ENCODE measurements at regions not wholly inside any gene's neighbourhood (a gene's known extent, or its start where the extent isn't known, plus 50 kb on each side); places are given as distances from the start of the nearest gene placed in this dataset.

GRCh38 chr17:72412650-72413076 is 291.8 kb downstream of the SOX9 start:
- Histone ChIP-seq H3K9me3 (no peaks in the 10 kb centered on the region), H3K36me3 (no peaks in the 10 kb centered on the region), H3K4me1 (ENCODE audit: insufficient read depth) (no peaks in the 10 kb centered on the region), H3K27ac (no peak overlapping the region), H3K27me3 (no peaks in the 10 kb centered on the region), H3K4me3 (no peak overlapping the region)
- no peak for DNase-seq
- WGBS, 3 donors, result 14 to 20% (median 15%) methylated on average over 5 of the region's 5 CpGs
- TF ChIP-seq, protein P1, sequence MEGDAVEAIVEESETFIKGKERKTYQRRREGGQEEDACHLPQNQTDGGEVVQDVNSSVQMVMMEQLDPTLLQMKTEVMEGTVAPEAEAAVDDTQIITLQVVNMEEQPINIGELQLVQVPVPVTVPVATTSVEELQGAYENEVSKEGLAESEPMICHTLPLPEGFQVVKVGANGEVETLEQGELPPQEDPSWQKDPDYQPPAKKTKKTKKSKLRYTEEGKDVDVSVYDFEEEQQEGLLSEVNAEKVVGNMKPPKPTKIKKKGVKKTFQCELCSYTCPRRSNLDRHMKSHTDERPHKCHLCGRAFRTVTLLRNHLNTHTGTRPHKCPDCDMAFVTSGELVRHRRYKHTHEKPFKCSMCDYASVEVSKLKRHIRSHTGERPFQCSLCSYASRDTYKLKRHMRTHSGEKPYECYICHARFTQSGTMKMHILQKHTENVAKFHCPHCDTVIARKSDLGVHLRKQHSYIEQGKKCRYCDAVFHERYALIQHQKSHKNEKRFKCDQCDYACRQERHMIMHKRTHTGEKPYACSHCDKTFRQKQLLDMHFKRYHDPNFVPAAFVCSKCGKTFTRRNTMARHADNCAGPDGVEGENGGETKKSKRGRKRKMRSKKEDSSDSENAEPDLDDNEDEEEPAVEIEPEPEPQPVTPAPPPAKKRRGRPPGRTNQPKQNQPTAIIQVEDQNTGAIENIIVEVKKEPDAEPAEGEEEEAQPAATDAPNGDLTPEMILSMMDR (IDR thresholded peaks at IDR 0.05), result no peak
- TF ChIP-seq EP300 (IDR thresholded peaks at IDR 0.05), result no peak
- TF ChIP-seq POLR2A (IDR thresholded peaks at IDR 0.05), result no peak
- intact Hi-C loops (cut with DNase I), result no loop called here

- H3K9me3 ChIP-seq, result no peaks in the 10 kb centered on the region
- no peak overlapping the region for H3K27ac ChIP-seq
- no peak for DNase-seq
- no peak overlapping the region for H3K4me3 ChIP-seq
- no peaks in the 10 kb centered on the region for H3K36me3 ChIP-seq
- intact Hi-C loops (cut with DNase I), result no loop called here
- H3K27me3 ChIP-seq, result no peaks in the 10 kb centered on the region
- TF ChIP-seq POLR2A (IDR thresholded peaks at IDR 0.05) (no peak), EP300 (IDR thresholded peaks at IDR 0.05) (no peak)
- TF ChIP-seq, protein P1 (IDR thresholded peaks at IDR 0.05), result no peak
- no peaks in the 10 kb centered on the region for H3K4me1 ChIP-seq (ENCODE audit: insufficient read depth)
- 77 to 81% (median 80%) methylated on average over 23 of the region's 23 CpGs for WGBS, 3 donors
These were observed 292.5 kb downstream of the SOX9 start for GRCh38 chr17:72413077-72414031.

GRCh38 chr17:72414032-72414396 is 293.2 kb downstream of the SOX9 start:
- no peaks in the 10 kb centered on the region for H3K36me3 ChIP-seq
- no peak overlapping the region for H3K4me3 ChIP-seq
- DNase-seq, result no peak
- no peak overlapping the region for H3K27ac ChIP-seq
- no peaks in the 10 kb centered on the region for H3K27me3 ChIP-seq
- no peaks in the 10 kb centered on the region for H3K9me3 ChIP-seq
- TF ChIP-seq EP300 (IDR thresholded peaks at IDR 0.05), result no peak
- WGBS, 3 donors, result 88 to 89% (median 88%) methylated on average over 5 of the region's 5 CpGs
- intact Hi-C loops (cut with DNase I), result no loop called here
- H3K4me1 ChIP-seq (ENCODE audit: insufficient read depth), result no peaks in the 10 kb centered on the region

- Histone ChIP-seq H3K36me3 (no peaks in the 10 kb centered on the region), H3K27ac (no peak overlapping the region), H3K9me3 (no peaks in the 10 kb centered on the region), H3K4me1 (ENCODE audit: insufficient read depth) (no peaks in the 10 kb centered on the region), H3K4me3 (no peak overlapping the region), H3K27me3 (no peaks in the 10 kb centered on the region)
- no peak for TF ChIP-seq EP300 (IDR thresholded peaks at IDR 0.05)
- TF ChIP-seq, protein P1 (IDR thresholded peaks at IDR 0.05), result no peak
- TF ChIP-seq POLR2A (IDR thresholded peaks at IDR 0.05), result no peak
- WGBS, 3 donors, result 69 to 76% (median 70%) methylated on average over 9 of the region's 9 CpGs
- no peak for DNase-seq
- intact Hi-C loops (cut with DNase I), result no loop called here
These were observed 294.4 kb downstream of the SOX9 start for GRCh38 chr17:72414967-72415853.

Data from ovary (tissue), 7 donors.